Breast epithelium (tissue), 3 donors: ENCODE measurements at regions not wholly inside any gene's neighbourhood (a gene's known extent, or its start where the extent isn't known, plus 50 kb on each side); places are given as distances from the start of the nearest gene placed in this dataset.

Source experiments
- POLR2A ChIP-seq: fragments of 450-650 bp; IDR thresholded peaks from one replicate; pipeline ENCODE4 v1.6.1; 2016; ENCODE audit warnings: antibody characterized with exemption, mild to moderate bottlenecking, moderate library complexity
- POLR2AphosphoS5 ChIP-seq, 3 donors: sonication (generic); formaldehyde crosslinking; IDR thresholded peaks; one replicate each; pipeline ENCODE4 v1.6.1; 2017; ENCODE audit warnings: antibody characterized with exemption in 3 of 3
- TF ChIP-seq, protein P1 (sequence below), 3 donors: fragments of 450-650 bp; IDR thresholded peaks; one replicate each; pipeline ENCODE4 v1.5.1; 2016 to 2017; ENCODE audit warnings: antibody characterized with exemption in 3 of 3, mild to moderate bottlenecking in 3 of 3, moderate library complexity in 3 of 3

DNA sequence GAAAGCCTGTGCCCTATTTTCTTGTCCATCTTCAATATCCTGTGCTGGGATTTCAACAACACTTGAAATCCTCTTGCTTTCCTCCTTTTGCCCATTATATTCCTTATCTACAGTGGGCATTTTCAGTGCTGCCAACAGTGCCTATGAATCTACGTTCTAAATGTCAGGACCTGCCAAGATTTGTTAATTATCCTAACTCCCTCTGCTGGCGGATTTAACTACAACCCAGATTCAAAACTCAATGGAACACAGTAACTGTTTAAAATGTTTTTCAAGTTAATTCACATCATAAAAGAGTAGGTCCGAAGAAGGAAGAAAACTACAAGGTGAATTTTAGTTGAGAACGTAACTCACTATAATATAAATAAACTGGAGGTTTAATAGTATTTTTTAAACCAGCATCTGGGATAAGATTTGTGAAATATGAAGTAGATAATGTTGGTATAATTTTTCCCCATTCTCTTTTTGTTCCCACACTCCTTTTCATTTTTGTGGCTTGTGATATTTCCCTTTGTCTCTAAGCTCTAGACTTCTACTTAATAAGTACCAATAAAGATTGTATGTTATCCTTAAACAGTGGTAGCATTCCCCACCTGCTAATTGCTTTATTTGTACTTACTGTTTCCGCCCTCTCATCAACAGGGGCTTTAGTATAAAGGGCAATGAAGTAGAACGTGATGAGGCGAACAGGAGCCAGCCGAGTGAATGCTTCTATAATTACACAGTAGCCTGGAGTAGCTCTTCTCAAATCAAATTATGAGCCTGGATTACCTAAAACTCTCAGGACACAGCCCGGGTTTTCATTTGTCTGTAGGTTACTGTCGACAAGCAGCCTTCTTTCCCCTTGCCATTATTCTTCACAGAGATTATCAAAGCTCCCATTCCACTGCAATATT lies 302.5 kb upstream of the ATP11B start:
- TF ChIP-seq, protein P1, sequence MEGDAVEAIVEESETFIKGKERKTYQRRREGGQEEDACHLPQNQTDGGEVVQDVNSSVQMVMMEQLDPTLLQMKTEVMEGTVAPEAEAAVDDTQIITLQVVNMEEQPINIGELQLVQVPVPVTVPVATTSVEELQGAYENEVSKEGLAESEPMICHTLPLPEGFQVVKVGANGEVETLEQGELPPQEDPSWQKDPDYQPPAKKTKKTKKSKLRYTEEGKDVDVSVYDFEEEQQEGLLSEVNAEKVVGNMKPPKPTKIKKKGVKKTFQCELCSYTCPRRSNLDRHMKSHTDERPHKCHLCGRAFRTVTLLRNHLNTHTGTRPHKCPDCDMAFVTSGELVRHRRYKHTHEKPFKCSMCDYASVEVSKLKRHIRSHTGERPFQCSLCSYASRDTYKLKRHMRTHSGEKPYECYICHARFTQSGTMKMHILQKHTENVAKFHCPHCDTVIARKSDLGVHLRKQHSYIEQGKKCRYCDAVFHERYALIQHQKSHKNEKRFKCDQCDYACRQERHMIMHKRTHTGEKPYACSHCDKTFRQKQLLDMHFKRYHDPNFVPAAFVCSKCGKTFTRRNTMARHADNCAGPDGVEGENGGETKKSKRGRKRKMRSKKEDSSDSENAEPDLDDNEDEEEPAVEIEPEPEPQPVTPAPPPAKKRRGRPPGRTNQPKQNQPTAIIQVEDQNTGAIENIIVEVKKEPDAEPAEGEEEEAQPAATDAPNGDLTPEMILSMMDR (IDR thresholded peaks at IDR 0.05), result peak in 2 of 3 donors; percentile 31 to 36
- no peak for TF ChIP-seq POLR2AphosphoS5 (IDR thresholded peaks at IDR 0.05)
- TF ChIP-seq POLR2A, result no peak
